Globus pallidus (tissue), 1 donor: ENCODE measurements at regions not wholly inside any gene's neighbourhood (a gene's known extent, or its start where the extent isn't known, plus 50 kb on each side); places are given as distances from the start of the nearest gene placed in this dataset.
"Not testable (repeated sequence)": the region's sequence is repeated elsewhere in the genome, so short reads cannot be mapped to it uniquely, and the experiment has no call there.

Source experiments
- DNase-seq: peaks from one replicate; pipeline ENCODE4 v3.0.0-alpha.2; 2015; ENCODE audit warnings: low spot score

- no peak for DNase-seq
Observed at GRCh38 chr18:4543711-4544110, 88.6 kb upstream of the DLGAP1 start.

GRCh38 chr18:4541588-4541987 is 86.5 kb upstream of the DLGAP1 start:
- no peak for DNase-seq

GRCh38 chr18:4536447-4536846 is 81.3 kb upstream of the DLGAP1 start:
- no peak for DNase-seq

- DNase-seq = no peak
Observed at GRCh38 chr18:4528405-4528804, 73.3 kb upstream of the DLGAP1 start.

GRCh38 chr18:4527826-4528225 is 72.7 kb upstream of the DLGAP1 start:
- DNase-seq = not testable (repeated sequence)

- no peak for DNase-seq
Observed at GRCh38 chr18:4524096-4524495, 69.0 kb upstream of the DLGAP1 start.

- no peak for DNase-seq
Observed at GRCh38 chr18:4511166-4511565, 56.1 kb upstream of the DLGAP1 start.

GRCh38 chr18:4510711-4511110 is 55.6 kb upstream of the DLGAP1 start:
- no peak for DNase-seq

- DNase-seq = no peak
Observed at GRCh38 chr18:4510160-4510559, 55.1 kb upstream of the DLGAP1 start.
